AG20443 (cell line): ENCODE measurements at regions not wholly inside any gene's neighbourhood (a gene's known extent, or its start where the extent isn't known, plus 50 kb on each side); places are given as distances from the start of the nearest gene placed in this dataset.

Experiments used
- DNase-seq: peaks from one replicate; pipeline ENCODE4 v3.0.0; 2012; ENCODE audit warnings: low spot score, mixed read lengths

GRCh38 chr11:36890121-36890679 is 292.2 kb upstream of the RAG2 start:
- no peak for DNase-seq

GRCh38 chr11:36885154-36885553 is 287.1 kb upstream of the RAG2 start:
- DNase-seq, result no peak

DNA sequence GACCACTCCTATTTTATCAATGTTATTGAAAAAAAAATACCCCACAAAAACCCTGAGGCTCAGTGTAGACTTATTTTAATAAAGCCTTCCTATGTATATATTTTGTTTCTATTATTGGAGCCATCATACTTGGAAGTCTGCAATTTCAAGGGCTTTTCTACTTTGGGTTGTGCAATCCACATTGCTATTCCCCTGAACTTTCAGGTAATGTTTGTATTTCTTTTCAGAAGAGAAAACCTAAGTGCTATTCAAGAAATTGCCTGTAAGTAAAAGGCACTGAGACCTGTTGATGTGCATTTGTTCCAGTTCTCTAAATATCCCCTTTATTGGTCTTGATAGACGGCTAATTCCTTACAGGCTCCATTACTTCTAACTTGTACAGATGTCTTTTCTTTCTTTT is 280.7 kb upstream of the RAG2 start:
- DNase-seq, result no peak

- no peak for DNase-seq
These were observed 279.1 kb upstream of the RAG2 start for GRCh38 chr11:36877149-36877548.

- DNase-seq, result no peak
These were observed 278.2 kb upstream of the RAG2 start for GRCh38 chr11:36876266-36876665.

- DNase-seq, result no peak
These were observed 276.3 kb upstream of the RAG2 start for GRCh38 chr11:36874291-36874690.

DNA sequence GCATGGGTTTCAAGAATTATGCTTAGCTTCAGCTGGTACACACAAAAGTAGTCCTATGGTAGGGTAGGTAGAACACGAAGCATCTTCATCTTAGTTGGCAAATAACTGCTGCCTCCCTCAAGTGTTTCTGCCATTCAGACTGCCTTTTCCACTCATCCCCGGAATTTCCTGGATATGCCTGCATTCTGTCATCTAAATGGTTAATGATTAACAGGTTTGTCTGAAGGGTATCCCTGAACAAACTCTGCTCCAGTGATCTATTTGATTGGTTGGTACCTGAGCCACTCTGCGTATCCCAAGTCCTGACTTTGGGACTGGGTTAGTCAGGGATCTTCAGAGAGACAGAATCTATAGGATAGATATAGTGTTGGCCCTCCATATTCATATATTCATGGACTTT is 272.3 kb upstream of the RAG2 start:
- DNase-seq, result no peak

- no peak for DNase-seq
These were observed 270.3 kb upstream of the RAG2 start for GRCh38 chr11:36868380-36868779.

DNA sequence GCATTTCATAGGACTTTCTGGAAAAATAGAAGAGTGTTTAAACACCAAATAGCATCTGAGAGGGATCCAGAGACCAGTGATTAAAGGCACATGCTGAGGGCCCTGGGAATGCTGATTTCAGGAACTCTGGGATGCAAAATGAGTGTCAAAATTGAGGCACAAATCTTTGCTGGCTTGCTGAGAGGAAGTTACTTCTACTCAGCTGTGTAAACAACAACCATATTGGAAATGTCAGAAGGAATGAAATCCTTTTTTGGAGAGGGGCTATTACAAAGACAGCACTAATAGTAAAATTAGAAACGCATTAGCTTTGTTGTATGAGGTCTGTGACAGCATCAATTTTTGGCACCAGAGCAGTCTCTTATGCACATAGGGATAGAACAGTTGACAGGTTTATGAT is 267.8 kb upstream of the RAG2 start:
- no peak for DNase-seq

GRCh38 chr11:36854875-36855274 is 256.8 kb upstream of the RAG2 start:
- DNase-seq, result no peak

- no peak for DNase-seq
These were observed 250.6 kb upstream of the RAG2 start for GRCh38 chr11:36848660-36849059.

DNA sequence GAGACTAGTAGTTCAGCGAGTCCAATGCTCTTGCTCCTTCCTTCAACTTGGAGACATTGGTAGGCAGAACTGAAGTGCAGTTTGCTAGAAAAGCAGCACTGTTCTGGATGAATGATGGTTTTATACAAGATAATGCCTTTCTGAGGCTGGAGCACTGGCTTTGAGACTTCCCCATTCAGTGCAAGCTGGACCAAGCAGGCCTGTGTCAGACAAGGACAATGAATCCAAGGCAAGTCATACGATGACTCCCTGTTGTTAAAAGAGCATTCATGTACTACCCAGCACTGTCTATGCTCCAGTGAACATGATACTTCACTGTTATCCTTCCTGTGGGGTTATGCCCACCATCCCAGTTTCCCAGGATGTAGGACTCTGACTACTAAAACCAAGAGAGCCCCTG is 242.3 kb upstream of the RAG2 start:
- no peak for DNase-seq

- DNase-seq, result no peak
These were observed 239.9 kb upstream of the RAG2 start for GRCh38 chr11:36837831-36838437.

DNA sequence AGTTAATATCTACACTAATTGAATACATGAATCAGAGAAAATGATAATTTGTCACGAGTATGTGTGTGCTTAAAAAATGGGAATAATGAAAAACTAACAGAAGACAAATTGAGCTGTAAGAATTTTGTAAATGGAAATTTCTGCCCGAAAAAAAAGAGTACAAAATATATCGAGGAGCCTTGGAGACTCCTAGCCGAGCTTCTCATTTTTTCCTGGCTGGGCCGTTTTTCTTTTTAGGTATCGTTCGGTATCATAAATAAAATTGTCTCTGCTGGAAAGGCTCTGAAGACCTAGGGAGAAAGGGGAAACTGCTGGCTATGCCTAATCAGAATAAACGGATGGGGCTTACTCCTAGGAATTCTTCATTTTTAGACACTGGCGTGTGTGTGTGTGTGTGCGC is 227.2 kb upstream of the RAG2 start:
- DNase-seq, result no peak

DNA sequence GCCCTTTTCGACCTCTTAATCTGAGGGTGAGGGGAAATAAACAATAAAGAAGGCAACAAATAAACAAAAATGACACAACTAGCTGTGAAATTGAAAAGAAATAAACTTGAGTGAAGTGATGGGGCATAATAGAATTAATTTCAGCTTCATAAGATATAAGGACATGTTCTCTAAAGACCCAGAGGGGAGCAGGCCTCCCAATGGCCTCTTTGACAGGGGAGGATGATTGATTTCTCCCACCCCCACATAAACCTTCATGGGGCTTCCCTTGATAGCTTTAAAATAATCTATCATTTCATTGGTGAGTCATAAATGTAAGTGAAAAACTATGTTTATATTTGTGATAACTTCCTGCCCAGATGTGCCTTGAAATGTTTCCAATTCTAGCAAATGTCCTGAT is 226.3 kb upstream of the RAG2 start:
- no peak for DNase-seq

GRCh38 chr11:36822829-36823228 is 224.8 kb upstream of the RAG2 start:
- DNase-seq, result no peak

- peak; percentile 24 for DNase-seq
These were observed 220.4 kb upstream of the RAG2 start for GRCh38 chr11:36818410-36818809.

DNA sequence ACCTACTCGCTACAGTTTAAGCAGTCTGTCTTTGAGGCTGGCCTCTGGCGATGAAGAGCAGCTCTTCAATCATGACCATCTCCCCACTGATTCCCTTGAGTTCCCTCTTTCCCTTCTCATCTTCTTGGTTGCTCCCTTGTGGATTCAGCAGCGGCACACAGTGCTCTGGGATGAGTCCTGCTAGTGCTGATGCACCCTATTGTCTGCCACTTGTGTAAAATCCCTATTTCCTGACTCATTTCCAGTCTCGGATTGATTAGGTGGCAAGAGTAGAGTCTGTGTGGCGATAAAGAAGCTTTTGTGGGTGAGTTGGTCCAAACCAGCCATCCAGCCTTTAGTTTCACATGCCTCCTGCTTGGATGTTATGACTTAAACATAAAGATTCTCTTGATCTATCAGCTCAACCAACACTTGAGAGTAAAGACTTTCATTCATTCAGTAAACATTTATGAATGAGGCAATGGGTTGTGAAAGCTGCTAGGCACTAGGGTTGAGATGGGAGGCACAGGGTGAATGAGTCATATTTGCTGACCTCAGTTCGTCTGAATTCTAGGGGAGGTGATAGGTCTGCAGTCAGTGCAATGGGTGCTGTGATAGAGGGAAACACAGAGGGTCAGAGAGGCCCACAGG is 219.4 kb upstream of the RAG2 start:
- DNase-seq, result no peak

GRCh38 chr11:36809303-36809702 is 211.3 kb upstream of the RAG2 start:
- DNase-seq, result no peak

- no peak for DNase-seq
These were observed 209.8 kb upstream of the RAG2 start for GRCh38 chr11:36807871-36808270.

- DNase-seq, result no peak
These were observed 205.0 kb upstream of the RAG2 start for GRCh38 chr11:36803084-36803483.

DNA sequence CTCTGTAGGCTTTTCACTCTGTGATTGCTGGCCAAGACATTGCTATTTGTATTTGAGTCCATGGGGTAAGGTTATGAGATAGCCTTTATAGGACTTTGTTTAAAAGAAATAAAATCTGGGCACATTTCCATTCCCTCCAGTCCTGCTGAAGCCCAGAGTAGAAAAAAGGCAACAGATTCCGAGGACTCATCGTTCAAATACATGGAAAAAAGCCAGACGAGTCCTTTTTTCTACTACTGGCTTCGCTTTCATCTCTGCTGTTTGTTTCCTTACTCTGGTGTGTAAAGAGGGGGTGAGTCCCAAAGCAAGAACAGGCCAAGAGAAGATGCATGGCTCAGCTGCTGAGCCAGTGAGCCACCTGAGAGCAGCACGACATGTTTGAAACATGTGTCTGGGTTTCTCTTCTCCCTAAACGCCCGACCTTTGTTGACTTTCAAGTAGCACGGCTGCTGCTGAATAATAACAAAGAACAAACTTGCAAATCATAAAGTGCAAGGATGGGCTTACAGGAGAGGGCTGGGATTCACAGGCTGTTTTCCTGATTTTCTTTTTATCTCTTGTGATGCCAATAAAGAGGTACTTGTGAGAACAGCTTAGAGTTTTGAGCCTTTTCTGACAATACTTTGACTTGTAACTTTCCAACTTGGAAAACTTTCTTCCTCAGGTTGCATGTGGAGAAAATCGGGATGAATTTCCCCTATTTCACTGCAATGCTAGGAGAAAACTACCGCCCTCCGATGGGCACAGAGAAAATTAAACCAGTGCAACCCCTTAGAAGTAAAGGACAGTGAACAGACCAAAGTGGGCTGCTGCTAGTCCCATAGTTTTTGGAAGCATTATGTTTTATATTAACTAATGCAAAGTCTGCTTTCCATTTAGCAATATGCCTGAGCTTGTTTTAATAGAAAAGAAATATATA is 195.2 kb upstream of the RAG2 start:
- DNase-seq, result peak; percentile 16

GRCh38 chr11:36791957-36792356 is 193.9 kb upstream of the RAG2 start:
- DNase-seq, result no peak
